K562 (cell line): ENCODE measurements at regions not wholly inside any gene's neighbourhood (a gene's known extent, or its start where the extent isn't known, plus 50 kb on each side); places are given as distances from the start of the nearest gene placed in this dataset.
A peak's percentile ranks its signal among the peaks of the same experiment; 100 is the strongest.

Source experiments
- ATAC-seq: fragments of 200-7000 bp; cut with Tn5 transposase; 3 replicates; pipeline ENCODE4 v1.9.1; 2020; ENCODE audit warnings: moderate library complexity
- BruUV-seq: library from RNA; stranded (reverse); fragments of 400-500 nt; replicated peaks from 2 replicates; lab custom pipeline; 2021; lab: Mats Ljungman, UMichigan
- CTCF ChIA-PET: fragments of 300-600 bp; formaldehyde crosslinking; extraction: SDS; loops from one replicate; lab custom pipeline; 2021; ENCODE audit warnings: low intra/inter-chr PET ratio; lab: Yijun Ruan, JAX
- POLR2A ChIA-PET: fragments of 300-600, 350-650 bp; sonication (Branson Sonifier 250); formaldehyde crosslinking; extraction: SDS; loops from one replicate; lab custom pipeline; 2021; ENCODE audit warnings: antibody characterized with exemption, inconsistent platforms; lab: Yijun Ruan, JAX
- DNase-seq, 4 experiments: peaks; one replicate each; pipeline versions ENCODE4 v3.0.0 to v3.0.0-alpha.2; 2011 to 2018; ENCODE audit warnings: low spot score in 3 of 4, mixed read lengths in 3 of 4; ENCODE audit errors: extremely low read depth in 1 of 4
- FAIRE-seq: peaks from 2 replicates; lab custom pipeline; 2011; peaks lifted over from hg19 to GRCh38; lab: Jason Lieb, UNC
- H2AFZ ChIP-seq: 2 replicates; pipeline ENCODE4 v1.6.0; 2011; ENCODE audit warnings: low read depth, low read length, control low read depth, inconsistent platforms
- H3K27ac ChIP-seq: fragments of 200-600 bp; 3 replicates; pipeline ENCODE4 v1.8.0; 2011; ENCODE audit warnings: low read depth, mild to moderate bottlenecking, control low read depth, inconsistent platforms, low read length, moderate library complexity, mixed read lengths; ENCODE audit errors: extremely low read depth
- H3K27me3 ChIP-seq, 2 experiments: fragments of 300-600 bp in 1 of 2; 2 replicates in 1 of 2; 3 replicates in 1 of 2; pipeline versions ENCODE4 v1.6.0 to v1.8.0; 2011; ENCODE audit warnings: inconsistent platforms in 2 of 2, low read length in 2 of 2, mild to moderate bottlenecking in 1 of 2, mixed read lengths in 1 of 2, moderate library complexity in 1 of 2; ENCODE audit not compliant: control insufficient read depth in 2 of 2, insufficient read depth in 2 of 2
- H3K36me3 ChIP-seq: fragments of 300-600 bp; 3 replicates; pipeline ENCODE4 v1.8.0; 2011; ENCODE audit warnings: mild to moderate bottlenecking, low read length, inconsistent platforms; ENCODE audit not compliant: control insufficient read depth, insufficient read depth
- H3K4me1 ChIP-seq, 2 experiments: fragments of 200-600 bp in 1 of 2; replicated peaks in 1 of 2; 2 replicates in 1 of 2; 3 replicates in 1 of 2; pipeline versions ENCODE4 v1.5.1 to v1.8.0; 2011; ENCODE audit warnings: inconsistent platforms in 2 of 2, low read length in 2 of 2, mild to moderate bottlenecking in 1 of 2, mixed read lengths in 1 of 2, moderate library complexity in 1 of 2; ENCODE audit not compliant: control insufficient read depth in 2 of 2, insufficient read depth in 2 of 2
- H3K4me2 ChIP-seq: 2 replicates; pipeline ENCODE4 v1.6.1; 2011; ENCODE audit warnings: low read length, control low read depth, inconsistent platforms, mixed read lengths; ENCODE audit not compliant: insufficient read depth
- H3K4me3 ChIP-seq: fragments of 200-600 bp; sonication (generic), shearing (Covaris generic); 2 replicates; pipeline ENCODE4 v1.5.1; 2016; ENCODE audit warnings: control low read depth, inconsistent platforms
- H3K79me2 ChIP-seq: fragments of 200-600 bp; 3 replicates; pipeline ENCODE4 v1.8.0; 2011; ENCODE audit warnings: low read length, inconsistent platforms; ENCODE audit not compliant: control insufficient read depth, insufficient read depth
- H3K9ac ChIP-seq, 2 experiments: 2 replicates each; pipeline versions ENCODE4 v1.6.0 to v1.6.1; 2011; ENCODE audit warnings: low read depth in 2 of 2, low read length in 2 of 2, control low read depth in 1 of 2, inconsistent platforms in 1 of 2, mild to moderate bottlenecking in 1 of 2, mixed read lengths in 1 of 2; ENCODE audit not compliant: insufficient read depth in 1 of 2
- H3K9me1 ChIP-seq: one replicate; pipeline ENCODE4 v1.6.0; 2011; ENCODE audit warnings: inconsistent platforms, mild to moderate bottlenecking, low read length, moderate library complexity; ENCODE audit not compliant: control insufficient read depth, insufficient read depth
- H3K9me3 ChIP-seq: replicated peaks from 2 replicates; pipeline ENCODE4 v1.5.1; 2011; ENCODE audit warnings: low read depth, low read length, inconsistent platforms; ENCODE audit not compliant: control insufficient read depth, insufficient read depth
- H4K20me1 ChIP-seq: replicated peaks from 2 replicates; pipeline ENCODE4 v1.6.1; 2011; ENCODE audit warnings: low read length, inconsistent platforms, mixed read lengths; ENCODE audit not compliant: control insufficient read depth, insufficient read depth
- CC2D1A ChIP-seq: fragments of 450-650 bp; IDR thresholded peaks from 2 replicates; pipeline ENCODE4 v1.6.1; 2017; ENCODE audit warnings: mild to moderate bottlenecking
- CHD4 ChIP-seq: fragments of 200-600 bp; sonication (generic); IDR thresholded peaks from 3 replicates; pipeline ENCODE4 v1.6.1; 2012; ENCODE audit warnings: low read depth, mild to moderate bottlenecking, mixed read lengths, low read length, inconsistent platforms; ENCODE audit not compliant: insufficient read depth, insufficient replicate concordance, poor library complexity, severe bottlenecking
- ESRRA ChIP-seq: fragments of 450-650 bp; IDR thresholded peaks from 2 replicates; pipeline ENCODE4 v1.6.1; 2014; ENCODE audit warnings: low read depth, mild to moderate bottlenecking, moderate library complexity, borderline replicate concordance
- FOXK2 ChIP-seq, 2 experiments: fragments of 450-650 bp; IDR thresholded peaks in 1 of 2; conservative IDR thresholded peaks in 1 of 2; 2 replicates each; pipeline ENCODE4 v1.6.1; 2016; ENCODE audit warnings: low read depth in 2 of 2, mild to moderate bottlenecking in 1 of 2
- PHB ChIP-seq: fragments of 250-450 bp; sonication (Bioruptor Pico); IDR thresholded peaks from 2 replicates; pipeline ENCODE4 v1.5.0; 2021
- PKNOX1 ChIP-seq: fragments of 450-650 bp; IDR thresholded peaks from 2 replicates; pipeline ENCODE4 v1.6.1; 2016
- XRCC3 ChIP-seq: fragments of 450-650 bp; IDR thresholded peaks from 2 replicates; pipeline ENCODE4 v1.6.1; 2017; ENCODE audit warnings: mild to moderate bottlenecking, moderate library complexity
- WGBS: fragments of 100-300 bp; shearing (Covaris generic); methylation state at CpG from one replicate; pipeline ENCODE4 v1.1.6; 2016; ENCODE audit warnings: low coverage, mixed read lengths; ENCODE audit not compliant: insufficient coverage; ENCODE audit errors: missing lambda C conversion rate; 5-methylcytosine and 5-hydroxymethylcytosine counted together
- in situ Hi-C: fragments of 300-500 bp; cut with MboI; formaldehyde crosslinking; loops from 4 replicates; pipeline ENCODE4 v1.15.0; 2018; ENCODE audit warnings: inconsistent platforms, mixed read lengths
- intact Hi-C: fragments of 100-400 bp; cut with micrococcal nuclease; formaldehyde crosslinking; loops from 2 replicates; pipeline ENCODE4 v1.14.2; 2022

DNA sequence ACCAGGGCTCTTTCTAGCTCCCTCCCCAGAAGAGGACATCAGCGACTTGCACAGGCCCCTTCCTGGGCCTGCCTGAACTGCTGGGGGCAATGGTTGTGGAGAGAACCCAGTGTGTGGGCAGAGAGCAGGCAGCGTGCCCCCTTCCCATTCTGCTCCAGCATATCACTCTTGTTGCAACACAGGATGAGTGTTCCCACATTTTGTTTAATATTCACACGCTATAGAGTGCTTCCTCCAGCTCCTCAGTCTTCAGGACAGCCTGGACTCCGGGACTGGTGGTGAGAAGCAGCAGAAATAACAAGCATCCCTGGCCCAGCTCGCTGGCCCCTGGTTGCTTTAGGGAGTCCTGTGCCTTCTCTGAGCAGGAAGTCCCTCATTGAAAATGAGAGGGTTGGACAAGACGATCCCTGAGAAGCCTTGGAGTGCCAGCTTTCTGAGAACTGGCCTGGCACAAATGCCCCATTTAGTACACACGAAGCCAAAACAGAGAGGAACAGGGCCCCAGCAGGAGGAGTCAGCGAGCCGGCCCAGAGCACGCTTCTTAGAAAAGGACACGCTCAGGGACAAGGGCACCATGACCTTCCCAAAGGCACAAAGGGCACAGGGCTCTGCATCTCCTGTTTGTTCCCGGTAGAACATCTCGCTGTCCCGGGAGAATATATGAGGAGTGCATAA, 84.2 kb upstream of the FOXC1 start:
- no peak overlapping the region for H3K4me3 ChIP-seq
- H3K9ac ChIP-seq, result no peak overlapping the region
- no peaks in the 10 kb centered on the region for H3K79me2 ChIP-seq
- H3K9me1 ChIP-seq, result no peaks in the 10 kb centered on the region
- DNase-seq (no peak), ATAC-seq (no peak), FAIRE-seq (no peak)
- in situ Hi-C loops, result no loop called here
- no peak overlapping the region for H3K27ac ChIP-seq
- no peak overlapping the region for H3K4me2 ChIP-seq
- no TSS peak for BruUV-seq
- intact Hi-C loops, result no loop called here
- WGBS, result 1% methylated on average over 14 of the region's 14 CpGs
- CTCF ChIA-PET, result no interaction called here
- H3K36me3 ChIP-seq, result no peaks in the 10 kb centered on the region
- no peaks in the 10 kb centered on the region for H3K9me3 ChIP-seq
- H2AFZ ChIP-seq, result no peak overlapping the region
- peaks cover 8 to 59% of the 10 kb centered on the region in 2 experiments for H3K27me3 ChIP-seq
- TF ChIP-seq ESRRA (peak; percentile 38; the same call in 1 of the 2 replicates), FOXK2 (conservative IDR thresholded peaks at IDR 0.05 in 1 of 2, IDR thresholded peaks at IDR 0.05 in 1 of 2; ENCODE audit: low read depth in 2 of 2) (no peak), CC2D1A (no peak), CHD4 (no peak), PKNOX1 (no peak), PHB (CRISPR knock-in tag) (no peak), XRCC3 (no peak)
- peaks cover 0 to 8% of the 10 kb centered on the region in 2 experiments; a peak in 2 of 5 replicates for H3K4me1 ChIP-seq
- no peaks in the 10 kb centered on the region for H4K20me1 ChIP-seq
- POLR2A ChIA-PET, result interaction anchor here (0.7 kb wide), 1 partner anchor 11 kb away, joined by 3 read pairs; no protein-coding TSS in a partner anchor
